Astrocyte (in vitro differentiated cells and primary cell): ENCODE measurements at regions not wholly inside any gene's neighbourhood (a gene's known extent, or its start where the extent isn't known, plus 50 kb on each side); places are given as distances from the start of the nearest gene placed in this dataset.

ENCODE experiments used
- DNase-seq: peaks from one replicate; pipeline ENCODE4 v3.0.0-alpha.2; 2010; ENCODE audit warnings: low read depth
- FAIRE-seq: peaks from 2 replicates; lab custom pipeline; 2011; peaks lifted over from hg19 to GRCh38; lab: Jason Lieb, UNC
- H2AFZ ChIP-seq: 2 replicates; pipeline ENCODE4 v1.6.0; 2012; ENCODE audit warnings: low read depth, low read length, inconsistent platforms
- H3K27ac ChIP-seq: 2 replicates; pipeline ENCODE4 v1.5.1; 2011; ENCODE audit warnings: low read depth, low read length, inconsistent platforms
- H3K27me3 ChIP-seq: 2 replicates; pipeline ENCODE4 v1.6.0; 2011; ENCODE audit warnings: low read length, inconsistent platforms; ENCODE audit not compliant: insufficient read depth
- H3K36me3 ChIP-seq: 2 replicates; pipeline ENCODE4 v1.5.1; 2011; ENCODE audit warnings: low read length, inconsistent platforms; ENCODE audit not compliant: insufficient read depth
- H3K4me1 ChIP-seq: 2 replicates; pipeline ENCODE4 v1.5.1; 2011; ENCODE audit warnings: low read length, inconsistent platforms; ENCODE audit not compliant: insufficient read depth
- H3K4me2 ChIP-seq: 2 replicates; pipeline ENCODE4 v1.6.0; 2012; ENCODE audit warnings: low read length, inconsistent platforms
- H3K4me3 ChIP-seq: 2 replicates; pipeline ENCODE4 v1.5.1; 2011; ENCODE audit warnings: low read depth, mild to moderate bottlenecking, low read length, inconsistent platforms; ENCODE audit not compliant: insufficient read depth
- H3K79me2 ChIP-seq: 2 replicates; pipeline ENCODE4 v1.6.0; 2012; ENCODE audit warnings: mild to moderate bottlenecking, low read length, inconsistent platforms; ENCODE audit not compliant: insufficient read depth
- H3K9ac ChIP-seq: 2 replicates; pipeline ENCODE4 v1.6.0; 2012; ENCODE audit warnings: mild to moderate bottlenecking, low read length, inconsistent platforms
- H3K9me3 ChIP-seq: 2 replicates; pipeline ENCODE4 v1.5.1; 2012; ENCODE audit warnings: low read depth, mild to moderate bottlenecking, low read length, inconsistent platforms; ENCODE audit not compliant: insufficient read depth
- H4K20me1 ChIP-seq: 2 replicates; pipeline ENCODE4 v1.6.0; 2012; ENCODE audit warnings: low read length, inconsistent platforms; ENCODE audit not compliant: insufficient read depth
- H3K27ac Mint-ChIP-seq: one replicate; pipeline ENCODE4 v1.8.0; 2021; ENCODE audit warnings: mild to moderate bottlenecking, mixed read lengths; ENCODE audit not compliant: unreplicated experiment
- H3K27me3 Mint-ChIP-seq: one replicate; pipeline ENCODE4 v1.8.0; 2021; ENCODE audit warnings: low read depth, mixed read lengths; ENCODE audit not compliant: unreplicated experiment
- H3K36me3 Mint-ChIP-seq: one replicate; pipeline ENCODE4 v1.8.0; 2021; ENCODE audit warnings: low read depth, mixed read lengths; ENCODE audit not compliant: unreplicated experiment
- H3K4me1 Mint-ChIP-seq: one replicate; pipeline ENCODE4 v1.8.0; 2021; ENCODE audit warnings: low read depth, mixed read lengths; ENCODE audit not compliant: unreplicated experiment
- H3K4me3 Mint-ChIP-seq: one replicate; pipeline ENCODE4 v1.8.0; 2021; ENCODE audit warnings: mild to moderate bottlenecking, moderate library complexity, mixed read lengths; ENCODE audit not compliant: unreplicated experiment
- H3K9me3 Mint-ChIP-seq: one replicate; pipeline ENCODE4 v1.8.0; 2021; ENCODE audit warnings: mild to moderate bottlenecking, mixed read lengths; ENCODE audit not compliant: unreplicated experiment
- CTCF ChIP-seq: IDR thresholded peaks from 2 replicates; pipeline ENCODE4 v1.5.1; 2011; ENCODE audit warnings: low read depth, mild to moderate bottlenecking, inconsistent platforms, low read length, moderate library complexity; ENCODE audit not compliant: insufficient read depth
- EZH2 ChIP-seq: IDR thresholded peaks from 2 replicates; pipeline ENCODE4 v1.6.1; 2012; ENCODE audit warnings: mild to moderate bottlenecking, low read length, inconsistent platforms; ENCODE audit not compliant: insufficient read depth

GRCh38 chr18:4858379-4859127 lies 338.5 kb downstream of the AKAIN1 start:
- Histone ChIP-seq H3K36me3 (no peaks in the 10 kb centered on the region), H4K20me1 (no peaks in the 10 kb centered on the region), H3K4me2 (no peak overlapping the region), H2AFZ (no peak overlapping the region), H3K9me3 (no peaks in the 10 kb centered on the region), H3K79me2 (no peaks in the 10 kb centered on the region), H3K27ac (no peak overlapping the region), H3K4me1 (no peaks in the 10 kb centered on the region), H3K4me3 (no peak overlapping the region), H3K27me3 (no peaks in the 10 kb centered on the region), H3K9ac (no peak overlapping the region)
- Mint-ChIP-seq H3K9me3 (no peaks in the 10 kb centered on the region), H3K27me3 (no peaks in the 10 kb centered on the region), H3K4me3 (no peak overlapping the region), H3K36me3 (no peaks in the 10 kb centered on the region), H3K27ac (no peak overlapping the region), H3K4me1 (no peaks in the 10 kb centered on the region)
- DNase-seq (no peak), FAIRE-seq (no peak)
- no peak for TF ChIP-seq CTCF
- no peak for TF ChIP-seq EZH2

- Mint-ChIP-seq H3K4me1 (no peaks in the 10 kb centered on the region), H3K4me3 (no peak overlapping the region), H3K27me3 (peaks cover 3% of the 10 kb centered on the region), H3K9me3 (no peaks in the 10 kb centered on the region), H3K27ac (no peak overlapping the region), H3K36me3 (no peaks in the 10 kb centered on the region)
- Histone ChIP-seq H3K9ac (no peak overlapping the region), H3K4me1 (no peaks in the 10 kb centered on the region), H3K4me2 (no peak overlapping the region), H3K9me3 (no peaks in the 10 kb centered on the region), H3K4me3 (no peak overlapping the region), H3K79me2 (no peaks in the 10 kb centered on the region), H3K27me3 (no peaks in the 10 kb centered on the region), H3K36me3 (no peaks in the 10 kb centered on the region), H2AFZ (no peak overlapping the region), H3K27ac (no peak overlapping the region), H4K20me1 (no peaks in the 10 kb centered on the region)
- DNase-seq = no peak
- no peak for FAIRE-seq
- no peak for TF ChIP-seq CTCF
- no peak for TF ChIP-seq EZH2
Observed at GRCh38 chr18:4854671-4855070, 342.4 kb downstream of the AKAIN1 start.

GRCh38 chr18:4851301-4851976 lies 345.6 kb downstream of the AKAIN1 start:
- no peak overlapping the region for H3K27ac Mint-ChIP-seq
- Histone ChIP-seq H3K4me2 (no peak overlapping the region), H3K27me3 (no peaks in the 10 kb centered on the region), H3K4me1 (no peaks in the 10 kb centered on the region), H3K36me3 (no peaks in the 10 kb centered on the region), H3K4me3 (no peak overlapping the region), H3K27ac (no peak overlapping the region), H3K9me3 (no peaks in the 10 kb centered on the region), H3K79me2 (no peaks in the 10 kb centered on the region), H2AFZ (no peak overlapping the region), H4K20me1 (no peaks in the 10 kb centered on the region), H3K9ac (no peak overlapping the region)
- H3K4me3 Mint-ChIP-seq = no peak overlapping the region
- no peak for FAIRE-seq
- H3K36me3 Mint-ChIP-seq = no peaks in the 10 kb centered on the region
- TF ChIP-seq CTCF (no peak), EZH2 (no peak)
- no peaks in the 10 kb centered on the region for H3K4me1 Mint-ChIP-seq
- H3K9me3 Mint-ChIP-seq = no peaks in the 10 kb centered on the region
- peaks cover 3% of the 10 kb centered on the region for H3K27me3 Mint-ChIP-seq
- no peak for DNase-seq
